ENCODE measurements at regions not wholly inside any gene's neighbourhood (a gene's known extent, or its start where the extent isn't known, plus 50 kb on each side); places are given as distances from the start of the nearest gene placed in this dataset.

- 94 to 95% methylated on average over 3 of the region's 3 CpGs for WGBS, 2 donors
- H3K27ac ChIP-seq: no peak overlapping the region
- no peaks in the 10 kb centered on the region for H3K27me3 ChIP-seq
- H3K4me3 ChIP-seq: no peak overlapping the region
- intact Hi-C loops (cut with DNase I): no loop called here
- H3K36me3 ChIP-seq: no peaks in the 10 kb centered on the region
- DNase-seq: no peak
- peaks cover 0 to 4% (median 0%) of the 10 kb centered on the region in 4 donors for H3K9me3 ChIP-seq
- TF ChIP-seq POLR2AphosphoS5 (IDR thresholded peaks at IDR 0.05): no peak
- TF ChIP-seq EP300 (IDR thresholded peaks at IDR 0.05): no peak
- TF ChIP-seq CTCF (IDR thresholded peaks at IDR 0.05): no peak
- TF ChIP-seq POLR2A (IDR thresholded peaks at IDR 0.05): no peak
- no peaks in the 10 kb centered on the region for H3K4me1 ChIP-seq
These were observed 251.3 kb upstream of the GRAMD2B start for GRCh38 chr5:126171916-126172315.

GRCh38 chr5:126172812-126173211 is 250.4 kb upstream of the GRAMD2B start:
- intact Hi-C loops (cut with DNase I): no loop called here
- DNase-seq: no peak
- TF ChIP-seq POLR2A (IDR thresholded peaks at IDR 0.05) (no peak), POLR2AphosphoS5 (IDR thresholded peaks at IDR 0.05) (no peak), CTCF (IDR thresholded peaks at IDR 0.05) (no peak), EP300 (IDR thresholded peaks at IDR 0.05) (no peak)
- whole genome bisulfite sequencing, 2 donors: 84 to 90% methylated on average over 1 of the region's 1 CpG
- Histone ChIP-seq H3K4me3 (no peak overlapping the region), H3K27me3 (no peaks in the 10 kb centered on the region), H3K4me1 (no peaks in the 10 kb centered on the region), H3K36me3 (no peaks in the 10 kb centered on the region), H3K9me3 (no peaks in the 10 kb centered on the region), H3K27ac (no peak overlapping the region)

- intact Hi-C loops (cut with DNase I): no loop called here
- no peaks in the 10 kb centered on the region for H3K9me3 ChIP-seq
- DNase-seq: no peak
- no peaks in the 10 kb centered on the region for H3K27me3 ChIP-seq
- no peak overlapping the region for H3K27ac ChIP-seq
- no peaks in the 10 kb centered on the region for H3K36me3 ChIP-seq
- no peak overlapping the region for H3K4me3 ChIP-seq
- peaks cover 0 to 7% (median 0%) of the 10 kb centered on the region in 4 donors for H3K4me1 ChIP-seq
- no peak for TF ChIP-seq EP300 (IDR thresholded peaks at IDR 0.05)
- TF ChIP-seq CTCF (IDR thresholded peaks at IDR 0.05): no peak
- TF ChIP-seq POLR2AphosphoS5 (IDR thresholded peaks at IDR 0.05): no peak
- TF ChIP-seq POLR2A (IDR thresholded peaks at IDR 0.05): no peak
These were observed 244.7 kb upstream of the GRAMD2B start for GRCh38 chr5:126178521-126178920.

- 90 to 94% methylated on average over 5 of the region's 5 CpGs for WGBS, 2 donors
- no peak overlapping the region for H3K4me3 ChIP-seq
- H3K27me3 ChIP-seq: no peaks in the 10 kb centered on the region
- peaks cover 0 to 7% (median 0%) of the 10 kb centered on the region in 4 donors for H3K4me1 ChIP-seq
- DNase-seq: no peak
- no peak overlapping the region for H3K27ac ChIP-seq
- H3K36me3 ChIP-seq: no peaks in the 10 kb centered on the region
- no peak for TF ChIP-seq EP300 (IDR thresholded peaks at IDR 0.05)
- TF ChIP-seq CTCF (IDR thresholded peaks at IDR 0.05): no peak
- no peak for TF ChIP-seq POLR2A (IDR thresholded peaks at IDR 0.05)
- H3K9me3 ChIP-seq: no peaks in the 10 kb centered on the region
- intact Hi-C loops (cut with DNase I): no loop called here
These were observed 240.1 kb upstream of the GRAMD2B start for GRCh38 chr5:126182971-126183695.

GRCh38 chr5:126184474-126184873 is 238.7 kb upstream of the GRAMD2B start:
- WGBS, 2 donors: 93 to 94% methylated on average over 1 of the region's 1 CpG
- H3K27ac ChIP-seq: no peak overlapping the region
- DNase-seq: no peak
- no peaks in the 10 kb centered on the region for H3K27me3 ChIP-seq
- H3K4me3 ChIP-seq: no peak overlapping the region
- no peaks in the 10 kb centered on the region for H3K9me3 ChIP-seq
- no peaks in the 10 kb centered on the region for H3K36me3 ChIP-seq
- intact Hi-C loops (cut with DNase I): no loop called here
- H3K4me1 ChIP-seq: no peaks in the 10 kb centered on the region
- no peak for TF ChIP-seq POLR2A (IDR thresholded peaks at IDR 0.05)

All from sigmoid colon (tissue), 6 donors.